Kidney (tissue), 13 donors: ENCODE measurements at regions not wholly inside any gene's neighbourhood (a gene's known extent, or its start where the extent isn't known, plus 50 kb on each side); places are given as distances from the start of the nearest gene placed in this dataset.

Source experiments
- DNase-seq, 5 donors: peaks; one replicate each; pipeline ENCODE4 v3.0.0-alpha.2; 2013 to 2020
- FAIRE-seq: peaks from 2 replicates; lab custom pipeline; 2012; peaks lifted over from hg19 to GRCh38; lab: Jason Lieb, UNC
- H3K27ac ChIP-seq, 2 donors: one replicate each; pipeline ENCODE4 v1.7.0; 2013; ENCODE audit warnings: low read depth in 2 of 2, low read length in 2 of 2, inconsistent platforms in 1 of 2
- H3K27me3 ChIP-seq: one replicate; pipeline ENCODE4 v1.7.1; 2013; ENCODE audit warnings: low read length, inconsistent platforms; ENCODE audit not compliant: control insufficient read depth, insufficient read depth
- H3K36me3 ChIP-seq, 3 donors: one replicate each; pipeline versions ENCODE4 v1.7.0 to v1.7.1; 2013; ENCODE audit warnings: low read length in 3 of 3, control low read depth in 1 of 3, inconsistent platforms in 1 of 3; ENCODE audit not compliant: insufficient read depth in 3 of 3, control insufficient read depth in 2 of 3
- H3K4me1 ChIP-seq, 3 donors: one replicate each; pipeline versions ENCODE4 v1.7.0 to v1.7.1; 2013; ENCODE audit warnings: low read length in 3 of 3, inconsistent platforms in 1 of 3, low read depth in 1 of 3; ENCODE audit not compliant: control insufficient read depth in 2 of 3, insufficient read depth in 2 of 3
- H3K4me3 ChIP-seq, 3 donors: one replicate each; pipeline versions ENCODE4 v1.7.0 to v1.8.1; 2013; ENCODE audit warnings: low read length in 3 of 3, control low read depth in 1 of 3, inconsistent platforms in 1 of 3
- H3K9ac ChIP-seq, 3 donors: one replicate each; pipeline versions ENCODE4 v1.7.0 to v1.7.1; 2013; ENCODE audit warnings: low read length in 3 of 3, control low read depth in 1 of 3, inconsistent platforms in 1 of 3
- H3K9me3 ChIP-seq, 3 donors: one replicate each; pipeline versions ENCODE4 v1.7.0 to v1.7.1; 2013; ENCODE audit warnings: low read length in 3 of 3, control low read depth in 1 of 3, inconsistent platforms in 1 of 3; ENCODE audit not compliant: control insufficient read depth in 2 of 3, insufficient read depth in 1 of 3
- CTCF ChIP-seq: IDR thresholded peaks from 3 replicates; pipeline ENCODE4 v1.5.1; 2012; ENCODE audit warnings: mild to moderate bottlenecking, moderate library complexity, borderline replicate concordance; ENCODE audit not compliant: insufficient read depth; ENCODE audit errors: extremely low read depth
- intact Hi-C: fragments of 100-400 bp; cut with DNase I; formaldehyde crosslinking; loops from one replicate; pipeline ENCODE4 v1.11.1; 2022
- donor health status: control.
- donor health status: control.
- donor health status: control.
- donor health status: control.
- donor health status: control.
- donor health status: DM: yes; HTN: yes; CAD: no.
- donor health status: Normal renal cell carcinoma (clear cell type).

GRCh38 chr5:44538797-44539601 lies 149.8 kb upstream of the FGF10 start:
- Histone ChIP-seq H3K4me1 (no peaks in the 10 kb centered on the region), H3K36me3 (no peaks in the 10 kb centered on the region), H3K9ac (no peak overlapping the region), H3K4me3 (no peak overlapping the region), H3K27ac (no peak overlapping the region), H3K9me3 (no peaks in the 10 kb centered on the region), H3K27me3 (no peaks in the 10 kb centered on the region)
- TF ChIP-seq CTCF = no peak
- DNase-seq = no peak
- intact Hi-C loops = no loop called here
- no peak for FAIRE-seq

- Histone ChIP-seq H3K27me3 (no peaks in the 10 kb centered on the region), H3K9me3 (no peaks in the 10 kb centered on the region), H3K4me3 (no peak overlapping the region), H3K9ac (no peak overlapping the region), H3K27ac (no peak overlapping the region), H3K36me3 (no peaks in the 10 kb centered on the region), H3K4me1 (no peaks in the 10 kb centered on the region)
- intact Hi-C loops = no loop called here
- FAIRE-seq (no peak), DNase-seq (peak in 3 of 5 donors; percentile 18 to 57 (median 30))
- TF ChIP-seq CTCF = peak; percentile 41
Observed at GRCh38 chr5:44536650-44537260, 147.5 kb upstream of the FGF10 start.

GRCh38 chr5:44535621-44536020 lies 146.4 kb upstream of the FGF10 start:
- H3K27ac ChIP-seq = no peak overlapping the region
- intact Hi-C loops = no loop called here
- no peaks in the 10 kb centered on the region for H3K36me3 ChIP-seq
- DNase-seq (peak in 1 of 5 donors; percentile 20), FAIRE-seq (no peak)
- H3K9ac ChIP-seq = no peak overlapping the region
- no peak for TF ChIP-seq CTCF
- no peaks in the 10 kb centered on the region for H3K9me3 ChIP-seq
- no peaks in the 10 kb centered on the region for H3K4me1 ChIP-seq
- H3K4me3 ChIP-seq = no peak overlapping the region
- H3K27me3 ChIP-seq = no peaks in the 10 kb centered on the region
